Hematopoietic multipotent progenitor cell treated with erythropoietin and hydrocortisone succinate and interleukin-3 and kit ligand, for 4 days (in vitro differentiated cells): ENCODE measurements at regions not wholly inside any gene's neighbourhood (a gene's known extent, or its start where the extent isn't known, plus 50 kb on each side); places are given as distances from the start of the nearest gene placed in this dataset.

Experiments
- DNase-seq: peaks from one replicate; pipeline ENCODE4 v3.0.0-alpha.2; 2015

- no peak for DNase-seq
Observed at GRCh38 chr21:27833298-27833697, 866.4 kb upstream of the ADAMTS5 start.

- no peak for DNase-seq
Observed at GRCh38 chr21:27831816-27832569, 865.1 kb upstream of the ADAMTS5 start.

GRCh38 chr21:27831177-27831576, 864.3 kb upstream of the ADAMTS5 start:
- no peak for DNase-seq

- DNase-seq = no peak
Observed at GRCh38 chr21:27827972-27828371, 861.1 kb upstream of the ADAMTS5 start.

- no peak for DNase-seq
Observed at GRCh38 chr21:27825035-27825434, 858.1 kb upstream of the ADAMTS5 start.

GRCh38 chr21:27823652-27824201, 856.8 kb upstream of the ADAMTS5 start:
- DNase-seq = no peak

GRCh38 chr21:27820342-27820741, 853.5 kb upstream of the ADAMTS5 start:
- no peak for DNase-seq

GRCh38 chr21:27819299-27819698, 852.4 kb upstream of the ADAMTS5 start:
- no peak for DNase-seq

GRCh38 chr21:27818847-27819246, 852.0 kb upstream of the ADAMTS5 start:
- no peak for DNase-seq

- no peak for DNase-seq
Observed at GRCh38 chr21:27817902-27818623, 851.2 kb upstream of the ADAMTS5 start.

GRCh38 chr21:27817074-27817473, 850.2 kb upstream of the ADAMTS5 start:
- no peak for DNase-seq

- DNase-seq = no peak
Observed at GRCh38 chr21:27816301-27816700, 849.4 kb upstream of the ADAMTS5 start.

- DNase-seq = no peak
Observed at GRCh38 chr21:27814226-27814625, 847.3 kb upstream of the ADAMTS5 start.

- DNase-seq = no peak
Observed at GRCh38 chr21:27813750-27814149, 846.9 kb upstream of the ADAMTS5 start.

GRCh38 chr21:27813344-27813743, 846.5 kb upstream of the ADAMTS5 start:
- DNase-seq = no peak

GRCh38 chr21:27812279-27812678, 845.4 kb upstream of the ADAMTS5 start:
- DNase-seq = no peak

GRCh38 chr21:27808923-27809322, 842.0 kb upstream of the ADAMTS5 start:
- DNase-seq = no peak

GRCh38 chr21:27807596-27807995, 840.7 kb upstream of the ADAMTS5 start:
- DNase-seq = no peak

- no peak for DNase-seq
Observed at GRCh38 chr21:27806281-27806680, 839.4 kb upstream of the ADAMTS5 start.

GRCh38 chr21:27805696-27806095, 838.8 kb upstream of the ADAMTS5 start:
- DNase-seq = no peak

GRCh38 chr21:27804515-27804914, 837.6 kb upstream of the ADAMTS5 start:
- DNase-seq = no peak

GRCh38 chr21:27803571-27803970, 836.7 kb upstream of the ADAMTS5 start:
- no peak for DNase-seq

- DNase-seq = peak; percentile 71
Observed at GRCh38 chr21:27802816-27803475, 836.1 kb upstream of the ADAMTS5 start.

GRCh38 chr21:27799861-27800260, 833.0 kb upstream of the ADAMTS5 start:
- DNase-seq = no peak
